Endothelial cell of umbilical vein (primary cell): ENCODE measurements at regions not wholly inside any gene's neighbourhood (a gene's known extent, or its start where the extent isn't known, plus 50 kb on each side); places are given as distances from the start of the nearest gene placed in this dataset.

Source experiments
- BruUV-seq: library from RNA; stranded (reverse); fragments of 400-500 nt; replicated peaks from 2 replicates; lab custom pipeline; 2021; lab: Mats Ljungman, UMichigan
- CTCF ChIA-PET: fragments of 300-600, 350-600 bp; sonication (Branson Sonifier 250); formaldehyde crosslinking; loops from one replicate; lab custom pipeline; 2021; ENCODE audit warnings: antibody characterized with exemption, inconsistent platforms; lab: Charles Lee
- POLR2A ChIA-PET: fragments of 300-600, 350-600 bp; sonication (Branson Sonifier 250); formaldehyde crosslinking; loops from one replicate; lab custom pipeline; 2021; ENCODE audit warnings: antibody characterized with exemption, inconsistent platforms; lab: Charles Lee
- DNase-seq: peaks from one replicate; pipeline ENCODE4 v3.0.0-alpha.2; 2011; ENCODE audit warnings: low read depth, low spot score
- FAIRE-seq: peaks from 2 replicates; lab custom pipeline; 2011; peaks lifted over from hg19 to GRCh38; lab: Jason Lieb, UNC
- H2AFZ ChIP-seq: 2 replicates; pipeline ENCODE4 v1.6.0; 2012; ENCODE audit warnings: low read depth, low read length, control low read depth, inconsistent platforms
- H3K27ac ChIP-seq: 2 replicates; pipeline ENCODE4 v1.5.1; 2011; ENCODE audit warnings: low read depth, mild to moderate bottlenecking, control low read depth, low read length, moderate library complexity; ENCODE audit not compliant: insufficient read depth
- H3K27me3 ChIP-seq, 2 experiments: 2 replicates each; pipeline versions ENCODE4 v1.6.0 to v1.6.1; 2011; ENCODE audit warnings: low read length in 2 of 2, mixed read lengths in 1 of 2; ENCODE audit not compliant: control insufficient read depth in 2 of 2, insufficient read depth in 2 of 2
- H3K36me3 ChIP-seq, 2 experiments: 2 replicates in 1 of 2; 3 replicates in 1 of 2; pipeline ENCODE4 v1.5.1; 2011; ENCODE audit warnings: low read length in 2 of 2, mild to moderate bottlenecking in 1 of 2, moderate library complexity in 1 of 2; ENCODE audit not compliant: control insufficient read depth in 2 of 2, insufficient read depth in 2 of 2; ENCODE audit errors: extremely low read depth in 1 of 2
- H3K4me1 ChIP-seq: 3 replicates; pipeline ENCODE4 v1.5.1; 2011; ENCODE audit warnings: mild to moderate bottlenecking, low read length; ENCODE audit not compliant: control insufficient read depth, insufficient read depth; ENCODE audit errors: extremely low read depth
- H3K4me2 ChIP-seq: 2 replicates; pipeline ENCODE4 v1.6.1; 2011; ENCODE audit warnings: low read length, control low read depth, mixed read lengths; ENCODE audit not compliant: insufficient read depth
- H3K4me3 ChIP-seq, 3 experiments: fragments of 200-600 bp in 1 of 3; sonication (generic), shearing (Covaris generic) in 1 of 3; replicated peaks in 1 of 3; 2 replicates each; pipeline ENCODE4 v1.5.1; 2011 to 2016; ENCODE audit warnings: control low read depth in 3 of 3, low read length in 3 of 3, mild to moderate bottlenecking in 2 of 3, inconsistent platforms in 1 of 3, low read depth in 1 of 3, moderate library complexity in 1 of 3; ENCODE audit not compliant: insufficient read depth in 1 of 3
- H3K79me2 ChIP-seq: 2 replicates; pipeline ENCODE4 v1.6.0; 2012; ENCODE audit warnings: low read length, inconsistent platforms; ENCODE audit not compliant: control insufficient read depth, insufficient read depth
- H3K9ac ChIP-seq: replicated peaks from 2 replicates; pipeline ENCODE3; 2011; ENCODE audit warnings: low read length, control low read depth; ENCODE audit not compliant: insufficient read depth; ENCODE audit errors: extremely low read depth
- H3K9me1 ChIP-seq: replicated peaks from 3 replicates; pipeline ENCODE4 v1.6.0; 2011; ENCODE audit warnings: mild to moderate bottlenecking, low read length; ENCODE audit not compliant: control insufficient read depth, insufficient read depth; ENCODE audit errors: extremely low read depth
- H3K9me3 ChIP-seq: replicated peaks from 2 replicates; pipeline ENCODE4 v1.5.1; 2012; ENCODE audit warnings: low read length, inconsistent platforms; ENCODE audit not compliant: control insufficient read depth, insufficient read depth
- H4K20me1 ChIP-seq: replicated peaks from 2 replicates; pipeline ENCODE3; 2011; ENCODE audit warnings: mild to moderate bottlenecking, low read length; ENCODE audit not compliant: control insufficient read depth, insufficient read depth; ENCODE audit errors: extremely low read depth
- EZH2 ChIP-seq: IDR thresholded peaks from 2 replicates; pipeline ENCODE4 v1.6.1; 2012; ENCODE audit warnings: borderline replicate concordance, low read depth, mild to moderate bottlenecking, moderate library complexity, low read length, inconsistent platforms; ENCODE audit not compliant: severe bottlenecking
- FOS ChIP-seq: IDR thresholded peaks from 2 replicates; pipeline ENCODE4 v1.6.1; 2011; ENCODE audit warnings: mild to moderate bottlenecking, low read length, moderate library complexity, borderline replicate concordance; ENCODE audit not compliant: insufficient read depth
- GATA2 ChIP-seq: IDR thresholded peaks from 2 replicates; pipeline ENCODE4 v1.7.0; 2011; ENCODE audit warnings: low read depth, mild to moderate bottlenecking, moderate library complexity, mixed read lengths, low read length; ENCODE audit not compliant: insufficient read length, insufficient read depth
- JUN ChIP-seq: IDR thresholded peaks from 2 replicates; pipeline ENCODE4 v1.6.1; 2011; ENCODE audit warnings: borderline replicate concordance, low read depth; ENCODE audit not compliant: insufficient read length, insufficient read depth
- MAX ChIP-seq: IDR thresholded peaks from 2 replicates; pipeline ENCODE4 v1.6.1; 2011; ENCODE audit not compliant: insufficient read depth, insufficient read length
- MYC ChIP-seq: IDR thresholded peaks from one replicate; pipeline ENCODE4 v1.6.1; 2011; ENCODE audit warnings: mild to moderate bottlenecking, low read depth, low read length
- POLR2A ChIP-seq: IDR thresholded peaks from 2 replicates; pipeline ENCODE4 v1.6.1; 2012; ENCODE audit warnings: low read depth, mild to moderate bottlenecking, control low read depth, low read length
- POLR2AphosphoS5 ChIP-seq: IDR thresholded peaks from 2 replicates; pipeline ENCODE4 v1.6.1; 2012; ENCODE audit warnings: low read depth, mild to moderate bottlenecking, control low read depth, low read length, moderate library complexity; ENCODE audit not compliant: insufficient read depth
- dilution Hi-C: fragments of 300-500 bp; cut with MboI; formaldehyde crosslinking; loops from one replicate; pipeline ENCODE4 v1.15.0; 2019; ENCODE audit warnings: low sequenced_read_pairs; ENCODE audit not compliant: extremely low pct_ligation_motif_present
- intact Hi-C: fragments of 100-400 bp; cut with micrococcal nuclease; formaldehyde crosslinking; loops from one replicate; pipeline ENCODE4 v1.10.0; 2022
- TF ChIP-seq, protein P1 (sequence below), 2 donors: IDR thresholded peaks; 1 replicate in 1 of 2; 2 replicates in 1 of 2; pipeline ENCODE4 v1.5.1; 2011; ENCODE audit warnings: low read length in 2 of 2, mild to moderate bottlenecking in 2 of 2, moderate library complexity in 2 of 2, control low read depth in 1 of 2, inconsistent platforms in 1 of 2, low read depth in 1 of 2; ENCODE audit not compliant: insufficient read depth in 1 of 2; ENCODE audit errors: extremely low read depth in 1 of 2

- Histone ChIP-seq H2AFZ (no peak overlapping the region), H3K27me3 (peaks cover 0 to 6% of the 10 kb centered on the region in 2 experiments), H3K9me3 (no peaks in the 10 kb centered on the region), H3K9me1 (no peaks in the 10 kb centered on the region), H3K4me3 (no peak overlapping the region), H3K36me3 (no peaks in the 10 kb centered on the region), H3K4me2 (no peak overlapping the region), H3K9ac (no peak overlapping the region), H3K79me2 (no peaks in the 10 kb centered on the region), H4K20me1 (no peaks in the 10 kb centered on the region), H3K4me1 (no peaks in the 10 kb centered on the region), H3K27ac (no peak overlapping the region)
- FAIRE-seq (no peak), DNase-seq (no peak)
- intact Hi-C loops (no loop called here), dilution Hi-C loops (no loop called here)
- ChIA-PET CTCF (interaction anchor here (1.8 kb wide), 1 partner anchor 8 kb away, joined by 4 read pairs; no protein-coding TSS in a partner anchor), POLR2A (no interaction called here)
- TF ChIP-seq MYC (no peak), GATA2 (no peak), POLR2A (no peak), JUN (no peak), EZH2 (no peak), POLR2AphosphoS5 (no peak), MAX (no peak), FOS (no peak)
- TF ChIP-seq, protein P1, sequence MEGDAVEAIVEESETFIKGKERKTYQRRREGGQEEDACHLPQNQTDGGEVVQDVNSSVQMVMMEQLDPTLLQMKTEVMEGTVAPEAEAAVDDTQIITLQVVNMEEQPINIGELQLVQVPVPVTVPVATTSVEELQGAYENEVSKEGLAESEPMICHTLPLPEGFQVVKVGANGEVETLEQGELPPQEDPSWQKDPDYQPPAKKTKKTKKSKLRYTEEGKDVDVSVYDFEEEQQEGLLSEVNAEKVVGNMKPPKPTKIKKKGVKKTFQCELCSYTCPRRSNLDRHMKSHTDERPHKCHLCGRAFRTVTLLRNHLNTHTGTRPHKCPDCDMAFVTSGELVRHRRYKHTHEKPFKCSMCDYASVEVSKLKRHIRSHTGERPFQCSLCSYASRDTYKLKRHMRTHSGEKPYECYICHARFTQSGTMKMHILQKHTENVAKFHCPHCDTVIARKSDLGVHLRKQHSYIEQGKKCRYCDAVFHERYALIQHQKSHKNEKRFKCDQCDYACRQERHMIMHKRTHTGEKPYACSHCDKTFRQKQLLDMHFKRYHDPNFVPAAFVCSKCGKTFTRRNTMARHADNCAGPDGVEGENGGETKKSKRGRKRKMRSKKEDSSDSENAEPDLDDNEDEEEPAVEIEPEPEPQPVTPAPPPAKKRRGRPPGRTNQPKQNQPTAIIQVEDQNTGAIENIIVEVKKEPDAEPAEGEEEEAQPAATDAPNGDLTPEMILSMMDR (IDR thresholded peaks at IDR 0.05; ENCODE audit: extremely low read depth in 1 of 2, insufficient read depth in 1 of 2, low read depth in 1 of 2, low read length in 2 of 2) = no peak
- no TSS peak for BruUV-seq
Observed at GRCh38 chr1:83777758-83778101, 221.2 kb downstream of the TTLL7 start.
